Activated naive CD4-positive, alpha-beta T cell treated with Interleukin-2 at 50 U/mL for 16 hours (primary cell): ENCODE measurements at regions not wholly inside any gene's neighbourhood (a gene's known extent, or its start where the extent isn't known, plus 50 kb on each side); places are given as distances from the start of the nearest gene placed in this dataset.
"Not testable (repeated sequence)": the region's sequence is repeated elsewhere in the genome, so short reads cannot be mapped to it uniquely, and the experiment has no call there.

ENCODE experiments used
- DNase-seq: peaks from one replicate; pipeline ENCODE4 v3.0.0-alpha.2; 2020

DNA sequence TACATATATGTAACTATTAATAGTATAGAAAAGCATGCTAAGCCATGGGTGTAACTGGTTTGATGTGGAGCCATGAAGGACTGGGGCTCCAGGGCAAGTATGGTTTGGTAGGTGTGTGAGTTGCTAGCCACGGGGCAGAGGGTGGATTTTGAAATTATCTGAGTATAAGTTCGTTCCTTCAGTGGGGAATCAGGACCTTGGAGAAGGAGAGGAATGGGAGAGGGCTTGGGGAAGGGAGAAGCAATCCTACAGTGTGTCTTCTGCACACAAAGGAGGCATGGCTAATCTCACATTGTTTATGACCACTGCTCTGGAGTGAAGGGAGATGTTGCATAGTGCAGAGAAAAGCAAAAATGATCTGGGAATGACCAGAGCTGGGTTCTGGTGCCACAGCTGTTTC, 127.8 kb upstream of the CADM1 start:
- DNase-seq = no peak

DNA sequence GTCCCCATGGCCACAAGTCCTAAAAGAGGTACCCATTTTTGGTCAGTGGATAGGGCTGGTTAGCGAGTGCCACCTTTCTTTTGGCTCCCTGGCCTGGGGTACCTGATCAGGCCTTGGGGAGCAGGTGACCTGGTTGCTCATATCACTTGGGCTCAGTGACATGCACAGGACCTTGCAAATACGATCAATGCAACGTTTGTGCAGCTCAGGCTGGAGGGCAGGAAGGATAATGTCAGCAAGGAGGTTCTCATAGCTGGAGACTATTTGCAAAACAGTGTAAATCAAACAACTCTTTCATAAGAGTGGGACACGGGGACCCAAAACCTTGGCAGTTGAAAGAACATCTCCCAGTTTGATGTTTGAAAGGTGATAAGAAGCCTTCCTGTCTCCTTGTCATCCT, 127.4 kb upstream of the CADM1 start:
- DNase-seq = no peak

DNA sequence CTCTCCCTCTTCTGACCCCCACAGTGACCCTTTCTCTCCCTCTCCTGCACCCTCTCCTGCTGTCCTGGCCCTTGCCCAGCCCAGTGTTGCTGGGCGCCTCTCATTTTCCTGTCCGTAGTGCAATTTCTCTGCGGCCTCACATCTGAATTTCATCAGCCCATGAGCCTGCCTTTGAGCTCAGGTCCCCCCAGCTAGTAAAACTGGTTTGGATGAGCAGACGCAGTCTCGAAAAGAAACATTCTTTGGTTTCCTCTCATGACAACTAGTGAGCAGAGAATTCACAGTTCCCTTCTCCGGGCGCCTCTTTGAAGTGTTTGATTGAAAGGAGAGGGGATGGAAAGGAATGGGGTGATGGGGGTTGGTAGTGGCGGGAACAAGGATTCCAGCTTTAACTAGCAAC, 126.0 kb upstream of the CADM1 start:
- DNase-seq = no peak

DNA sequence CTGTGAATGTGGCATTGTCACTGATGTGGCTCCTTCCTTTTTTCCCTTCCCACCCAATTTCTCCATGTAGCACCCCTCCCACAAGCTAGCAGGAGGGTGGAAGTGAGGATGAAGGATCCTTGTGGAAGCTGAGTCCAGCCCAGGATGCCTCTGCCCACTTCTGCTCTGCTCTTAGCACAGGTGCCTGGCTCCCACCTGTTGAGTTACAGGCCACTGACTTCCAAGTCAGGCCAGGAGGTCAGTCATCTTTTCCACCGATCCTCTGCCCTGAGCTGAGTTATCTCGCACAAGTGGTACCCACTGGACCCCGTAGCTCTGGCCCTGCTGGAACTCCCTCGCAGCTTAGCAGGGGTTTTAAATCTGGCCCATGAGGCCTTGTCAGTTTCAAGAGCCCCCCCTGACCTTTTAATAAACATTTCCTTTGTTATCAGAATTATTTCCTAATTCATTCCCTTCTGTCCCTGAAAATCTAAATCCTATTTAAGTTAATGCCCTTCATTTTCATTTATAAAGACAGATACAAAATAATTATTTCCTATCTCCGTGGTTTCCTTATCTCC, 125.3 kb upstream of the CADM1 start:
- DNase-seq = no peak

DNA sequence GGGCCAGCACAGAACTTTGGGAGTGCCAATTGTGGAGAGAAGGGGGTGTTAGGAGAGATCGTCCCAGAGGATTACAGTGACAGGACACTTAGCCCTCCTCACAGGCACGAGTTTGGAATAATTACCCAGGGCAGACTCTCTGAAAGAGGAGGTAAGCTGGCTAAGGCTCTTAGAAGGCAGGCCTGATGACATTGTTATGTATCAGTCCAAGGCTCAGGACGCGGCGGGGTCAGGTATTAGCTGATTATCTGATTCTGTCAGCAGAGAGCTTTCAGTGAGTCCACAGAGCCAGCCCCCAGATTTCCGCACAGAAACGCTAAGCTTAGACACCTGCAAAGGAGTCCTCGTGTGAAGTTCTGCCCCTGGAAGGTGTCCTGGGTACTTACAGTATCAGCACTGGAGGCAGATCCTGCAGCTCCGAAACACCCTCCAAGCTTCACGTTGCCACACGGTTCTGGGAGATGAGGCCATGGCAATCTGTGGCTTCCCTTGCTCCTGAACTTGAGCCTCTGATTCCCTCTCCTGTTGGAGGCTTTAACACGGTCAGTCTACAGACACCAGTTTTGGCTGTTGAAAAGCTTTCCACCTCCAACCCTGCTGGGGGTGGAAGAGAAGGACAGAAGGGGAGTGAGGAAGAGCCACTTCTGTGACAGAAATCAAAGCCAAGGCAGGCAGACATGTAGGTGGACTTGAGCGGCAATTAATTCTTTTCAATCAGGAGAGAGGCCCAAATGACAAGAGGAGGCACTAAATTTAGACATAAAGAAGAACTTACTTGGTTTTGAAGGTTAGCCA, 123.6 kb upstream of the CADM1 start:
- DNase-seq = no peak

DNA sequence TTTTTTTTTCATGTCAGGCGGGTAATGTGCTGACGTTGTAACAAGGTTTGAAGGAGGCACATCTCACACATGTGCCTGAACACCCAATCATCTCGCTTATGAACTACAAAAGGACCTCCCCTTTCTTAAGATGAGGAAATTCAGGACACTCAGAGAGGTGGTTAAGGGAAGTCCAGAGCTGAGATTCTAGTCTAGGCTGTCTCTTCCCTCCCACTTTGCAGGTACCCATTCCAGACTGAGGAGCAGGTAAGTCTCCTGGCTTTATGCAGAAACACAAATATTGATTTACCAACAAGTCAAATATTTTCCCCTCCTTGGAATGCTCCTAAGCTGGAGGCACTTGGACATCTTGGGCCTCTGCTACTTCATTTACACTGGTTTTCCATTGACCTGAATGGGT, 122.9 kb upstream of the CADM1 start:
- no peak for DNase-seq

DNA sequence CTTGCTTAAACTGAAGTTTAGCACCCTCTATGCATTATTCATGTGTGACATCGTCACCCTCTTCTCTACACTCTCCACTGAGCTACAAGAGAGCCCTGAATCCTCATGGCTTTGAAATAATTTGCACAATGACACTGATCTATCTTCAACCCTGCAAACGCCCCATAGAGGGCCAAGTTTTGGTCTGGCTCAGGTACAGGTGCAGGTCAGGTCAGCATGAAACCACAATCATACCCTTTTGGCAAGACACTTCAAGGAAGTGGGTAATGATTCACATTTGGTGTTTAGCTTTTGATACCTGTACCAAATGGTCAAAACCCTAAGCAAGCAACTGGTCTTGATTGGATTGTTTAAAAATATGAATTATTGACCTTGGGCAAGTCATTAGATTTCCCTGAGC, 122.2 kb upstream of the CADM1 start:
- no peak for DNase-seq

DNA sequence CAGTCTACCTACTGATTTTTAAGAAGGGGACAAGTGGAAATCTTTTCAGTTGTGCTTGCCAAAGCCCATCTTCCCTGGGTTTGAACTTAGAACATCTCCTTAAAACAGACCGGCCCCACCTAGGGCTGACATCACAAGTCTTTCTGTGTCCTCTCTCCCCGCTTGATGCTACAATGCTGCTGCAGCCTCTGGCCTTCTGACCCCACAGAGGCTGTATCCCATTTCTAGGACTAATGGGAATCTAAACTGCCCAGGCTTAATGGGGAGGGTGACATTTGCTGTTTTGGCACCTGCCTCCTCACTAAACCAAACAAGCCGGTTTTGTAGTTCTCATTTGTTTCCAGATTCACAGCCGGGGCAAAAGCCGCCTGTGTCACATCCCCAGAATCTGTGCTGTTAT, 121.3 kb upstream of the CADM1 start:
- no peak for DNase-seq

DNA sequence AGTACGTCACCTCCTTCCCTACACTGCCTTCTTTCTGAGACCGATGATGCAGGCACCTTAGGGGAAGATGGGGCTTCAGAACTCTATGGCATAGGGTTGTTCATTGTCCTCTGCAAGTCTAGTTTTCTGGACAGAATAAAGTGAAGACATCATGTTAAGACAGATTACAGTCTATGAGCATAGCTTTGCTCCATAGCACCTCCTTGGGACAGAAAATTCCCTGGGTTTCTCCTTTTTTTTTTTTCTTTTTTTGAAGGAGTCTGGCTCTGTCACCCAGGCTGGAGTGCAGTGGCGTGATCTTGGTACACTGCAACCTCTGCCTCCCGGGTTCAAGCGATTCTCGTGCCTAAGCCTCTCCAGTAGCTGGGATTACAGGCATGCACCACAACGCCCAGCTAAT, 119.8 kb upstream of the CADM1 start:
- DNase-seq = no peak

DNA sequence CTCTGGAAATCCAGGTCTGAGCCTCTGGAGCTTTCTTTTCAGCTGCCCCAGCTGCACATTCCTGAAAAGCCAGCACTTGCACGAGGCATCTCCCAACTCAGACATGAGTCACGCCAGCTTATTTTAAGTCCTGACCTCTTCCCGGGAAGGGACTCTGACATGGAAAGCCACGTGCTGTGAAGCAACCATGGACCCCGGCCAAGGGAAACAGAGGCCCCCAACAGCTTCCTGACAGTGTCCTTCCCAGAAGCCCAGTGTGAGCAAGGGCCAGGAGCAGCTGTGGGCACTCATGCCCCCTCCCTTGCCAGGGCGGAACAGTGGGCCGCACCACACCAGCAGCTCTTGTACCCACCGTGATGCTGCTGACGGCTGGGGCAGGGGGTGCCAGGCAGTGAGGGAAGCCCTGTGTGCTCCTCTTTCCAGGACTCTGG, 118.8 kb upstream of the CADM1 start:
- DNase-seq = no peak

DNA sequence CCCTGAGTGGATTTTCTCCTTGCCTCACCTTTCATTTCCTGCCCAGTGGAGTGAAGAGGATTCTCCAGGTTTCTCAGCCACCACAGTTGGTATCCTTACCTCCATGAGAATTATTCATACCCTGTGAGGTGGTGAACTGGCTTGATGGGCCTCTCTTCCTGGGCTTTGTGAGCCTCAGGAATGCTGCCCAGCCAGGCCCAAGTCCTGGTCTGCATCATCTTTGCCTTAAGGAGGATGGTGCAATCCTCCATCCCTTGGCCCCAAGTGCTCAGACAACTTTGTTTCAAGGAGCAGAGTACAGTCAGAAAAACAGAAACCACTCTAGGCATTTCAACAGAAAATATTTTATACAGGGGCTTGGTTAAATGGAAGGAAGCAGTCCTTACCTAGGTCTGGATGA, 114.2 kb upstream of the CADM1 start:
- DNase-seq = no peak

DNA sequence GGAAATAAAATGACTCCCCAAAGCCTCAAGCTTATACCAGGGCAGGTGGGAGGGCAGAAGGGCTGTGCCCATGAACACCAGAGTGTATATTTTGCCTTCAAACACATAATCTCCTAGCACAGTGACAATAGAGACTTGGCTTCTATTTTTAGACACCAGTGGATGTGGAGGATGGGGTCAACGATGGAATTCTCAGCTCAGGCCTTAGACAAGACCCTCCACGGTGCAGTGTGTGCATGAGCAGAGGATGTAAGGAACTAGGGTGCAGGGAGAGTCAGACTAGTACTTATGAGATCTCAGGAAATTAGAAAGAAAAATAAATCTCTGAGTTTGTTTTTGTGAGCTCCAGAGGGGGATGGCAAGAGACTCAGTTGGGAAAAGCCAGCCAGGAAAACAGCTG, 113.6 kb upstream of the CADM1 start:
- DNase-seq = no peak

DNA sequence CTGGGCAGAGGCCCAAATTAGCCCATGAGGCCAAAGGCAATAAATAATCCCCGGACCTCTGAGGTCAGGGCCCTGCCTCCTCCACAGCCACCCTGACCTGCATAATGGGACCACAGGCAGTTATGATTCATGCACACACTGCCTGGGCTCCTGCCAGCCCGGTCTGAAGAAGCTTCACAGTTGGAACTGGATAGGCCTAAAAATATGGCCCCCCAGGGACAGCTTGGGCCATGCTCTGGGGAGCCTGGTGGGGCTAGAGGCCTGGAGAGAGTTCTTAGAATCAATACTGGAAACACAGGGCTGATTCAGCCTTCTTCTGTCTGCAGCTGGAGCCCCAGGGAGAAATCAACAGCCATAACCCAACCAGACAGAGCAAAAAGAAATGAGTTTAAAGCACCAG, 112.8 kb upstream of the CADM1 start:
- DNase-seq = no peak

DNA sequence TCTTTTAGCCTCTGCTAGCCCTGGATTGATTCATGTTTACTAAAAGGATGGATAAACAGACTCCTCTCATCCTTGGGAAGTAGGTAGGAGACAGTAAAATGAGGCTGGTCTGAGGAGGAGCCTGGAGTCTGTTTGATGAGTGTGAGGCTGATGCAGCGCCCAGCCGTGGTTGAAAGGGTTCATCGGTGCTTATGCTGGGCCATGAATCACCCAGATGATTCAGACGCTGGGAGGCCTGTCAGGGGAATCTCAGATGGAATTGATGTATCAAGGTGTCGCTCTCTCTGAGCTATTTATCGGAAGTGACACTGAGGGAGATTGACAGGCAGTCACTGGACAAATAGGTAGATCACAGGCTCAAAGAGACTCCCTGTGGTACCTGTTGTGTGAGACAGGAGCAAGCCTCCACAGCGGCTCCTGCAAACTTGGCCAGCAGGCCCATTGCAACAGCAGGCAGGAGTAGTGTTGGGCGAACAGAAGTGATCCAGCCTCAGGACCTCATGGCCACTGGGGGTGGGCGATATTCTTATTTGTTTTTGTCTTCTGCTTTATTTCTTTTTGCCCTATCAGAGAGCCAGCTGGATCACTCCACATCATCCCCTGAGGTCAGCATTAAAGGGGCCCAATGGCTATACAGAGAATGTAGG, 109.9 kb upstream of the CADM1 start:
- DNase-seq = no peak

DNA sequence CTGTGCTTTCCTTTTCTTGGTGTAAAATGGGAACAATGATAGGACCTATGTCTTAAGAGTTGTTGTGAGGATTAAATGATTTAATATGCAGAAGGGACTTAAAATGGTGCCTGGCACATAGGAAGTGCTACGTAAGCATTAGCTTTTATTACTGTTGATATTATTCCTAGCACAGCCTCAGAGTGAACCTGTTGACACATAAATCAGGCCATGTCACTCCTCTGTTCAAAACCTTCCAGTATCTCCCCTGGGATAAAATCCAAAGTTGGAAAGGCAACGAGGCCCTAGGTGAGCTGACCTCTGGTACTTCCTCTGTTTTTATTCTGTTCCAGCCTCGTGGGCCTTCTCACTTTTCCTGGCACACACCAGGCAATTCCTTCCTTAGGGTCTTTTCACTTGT, 108.8 kb upstream of the CADM1 start:
- no peak for DNase-seq

DNA sequence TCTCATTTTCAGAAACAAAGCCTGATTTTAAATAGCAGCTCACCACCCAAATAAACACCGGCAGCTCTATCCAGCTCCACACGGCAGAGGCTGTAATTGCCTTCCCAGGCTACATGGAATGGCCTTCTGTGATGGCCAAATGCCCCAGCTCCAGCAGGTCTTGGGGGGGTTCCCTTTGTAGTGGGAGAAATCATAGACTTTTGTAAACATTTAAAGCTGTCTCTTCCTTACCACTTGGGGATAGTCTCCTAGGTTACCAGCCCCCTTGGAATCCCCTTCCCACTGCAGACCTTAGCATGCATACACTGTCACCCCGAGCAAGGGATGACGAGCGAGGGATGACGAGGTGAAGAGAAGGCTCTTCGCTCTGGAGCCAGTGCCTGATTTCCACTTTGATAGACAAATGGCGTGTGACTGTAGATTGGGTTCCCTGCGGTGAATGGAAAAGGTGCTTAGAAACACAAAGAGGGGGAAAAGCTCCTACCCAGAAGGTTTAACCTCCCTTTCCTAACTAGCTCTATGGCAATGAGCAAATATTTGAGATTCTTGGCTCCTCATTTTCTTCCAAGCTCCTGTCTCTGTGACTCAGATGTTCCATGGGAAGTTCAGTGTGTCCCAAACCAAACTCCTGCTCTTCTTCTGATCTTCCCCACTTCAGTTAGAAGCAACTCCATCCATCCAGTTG, 108.0 kb upstream of the CADM1 start:
- DNase-seq = no peak

DNA sequence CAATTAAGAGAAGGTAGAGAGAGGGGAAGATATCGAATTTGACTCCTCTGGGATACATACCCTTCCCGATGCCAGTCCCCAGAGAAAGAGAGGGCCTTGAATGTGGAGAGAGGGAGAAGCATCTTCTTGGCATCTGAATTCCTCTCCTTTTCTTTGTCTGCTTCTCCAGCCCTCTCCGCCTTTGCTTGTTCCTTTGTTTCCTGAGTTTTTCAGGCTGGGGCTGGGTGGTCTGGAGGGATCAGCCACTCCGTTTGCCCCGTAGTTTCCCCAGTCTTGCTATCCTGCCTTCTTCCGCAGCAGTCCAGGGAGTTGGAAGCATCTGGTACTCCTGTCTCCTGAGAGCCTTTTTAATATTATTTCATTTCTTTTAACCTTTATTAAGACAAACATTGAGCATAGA, 107.1 kb upstream of the CADM1 start:
- DNase-seq = no peak

DNA sequence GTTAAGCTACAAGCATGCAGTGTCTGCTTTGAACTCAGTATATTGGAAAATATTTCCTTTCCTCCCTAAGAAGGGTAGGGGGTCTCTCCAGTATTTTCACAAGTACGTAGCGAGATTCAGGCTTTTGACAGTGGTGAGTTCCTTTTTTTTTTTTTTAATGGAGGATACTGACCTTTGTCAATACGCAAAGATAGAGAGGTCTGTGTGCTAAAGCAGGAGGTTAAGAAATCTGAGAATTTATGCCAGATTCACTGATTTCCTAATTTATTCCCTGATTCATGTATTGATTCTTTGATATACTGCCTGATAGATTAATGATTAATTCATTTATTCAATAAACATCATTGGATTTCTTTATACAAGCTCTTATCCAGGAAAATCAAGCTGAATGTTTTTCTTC, 106.7 kb upstream of the CADM1 start:
- DNase-seq = no peak

DNA sequence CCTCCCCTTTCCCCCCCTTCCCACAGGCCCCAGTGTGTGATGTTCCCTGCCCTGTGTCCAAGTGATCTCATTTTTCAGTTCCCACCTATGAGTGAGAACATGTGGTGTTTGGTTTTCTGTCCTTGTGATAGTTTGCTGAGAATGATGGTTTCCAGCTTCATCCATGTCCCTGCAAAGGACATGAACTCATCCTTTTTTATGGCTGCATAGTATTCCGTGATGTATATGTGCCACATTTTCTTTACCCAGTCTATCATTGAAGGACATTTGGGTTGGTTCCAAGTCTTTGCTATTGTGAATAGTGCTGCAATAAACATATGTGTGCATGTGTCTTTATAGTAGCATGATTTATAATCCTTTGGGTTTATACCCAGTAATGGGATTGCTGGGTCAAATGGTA, 106.0 kb upstream of the CADM1 start:
- DNase-seq = not testable (repeated sequence)

DNA sequence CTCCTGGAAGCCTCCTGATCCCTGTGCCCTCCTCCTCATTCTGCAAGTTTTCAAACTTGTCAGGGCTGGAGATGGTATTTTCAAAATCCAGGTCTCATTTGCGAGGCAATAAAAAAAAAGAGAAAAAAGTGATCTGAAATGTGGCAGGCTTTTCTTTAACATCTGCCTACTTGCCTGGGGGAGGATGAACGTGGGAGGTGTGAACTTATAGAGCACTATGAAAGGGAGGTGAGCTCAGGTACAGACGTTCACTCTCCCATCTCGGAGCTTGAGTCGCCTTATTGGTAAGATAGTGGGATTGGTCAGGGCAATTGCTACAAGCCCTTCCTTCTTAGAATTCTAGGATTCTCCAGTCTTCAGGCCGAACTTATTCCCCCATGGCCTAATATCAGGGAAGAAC, 104.8 kb upstream of the CADM1 start:
- no peak for DNase-seq

DNA sequence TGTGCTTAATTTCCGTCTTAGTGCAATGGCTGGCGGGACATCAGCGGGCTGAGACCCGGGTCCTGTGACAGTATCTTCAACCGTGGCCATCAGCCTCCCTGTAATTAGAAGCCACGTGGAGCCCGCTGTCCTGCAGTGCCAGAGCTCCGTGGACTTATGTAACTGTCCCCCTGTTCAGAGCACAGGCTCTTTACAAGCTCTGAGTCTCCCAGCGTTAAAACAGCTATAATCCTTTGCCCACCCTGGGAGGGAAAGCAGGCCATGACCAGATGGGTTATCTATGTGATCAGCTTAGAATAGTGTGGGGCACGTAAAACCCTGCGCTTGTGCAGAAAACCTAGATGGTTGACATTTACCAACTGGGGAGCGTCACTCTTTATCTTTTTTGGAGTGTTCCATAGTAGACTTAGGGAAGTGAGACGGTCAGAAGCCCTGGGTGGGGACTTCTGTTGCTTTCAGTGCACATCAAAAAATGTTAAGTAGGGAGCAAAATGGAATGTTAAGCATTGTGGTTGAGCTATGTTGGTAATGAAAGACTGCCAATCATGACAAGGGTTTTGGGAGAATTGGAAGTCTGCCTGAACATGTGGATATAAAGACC, 103.5 kb upstream of the CADM1 start:
- no peak for DNase-seq

DNA sequence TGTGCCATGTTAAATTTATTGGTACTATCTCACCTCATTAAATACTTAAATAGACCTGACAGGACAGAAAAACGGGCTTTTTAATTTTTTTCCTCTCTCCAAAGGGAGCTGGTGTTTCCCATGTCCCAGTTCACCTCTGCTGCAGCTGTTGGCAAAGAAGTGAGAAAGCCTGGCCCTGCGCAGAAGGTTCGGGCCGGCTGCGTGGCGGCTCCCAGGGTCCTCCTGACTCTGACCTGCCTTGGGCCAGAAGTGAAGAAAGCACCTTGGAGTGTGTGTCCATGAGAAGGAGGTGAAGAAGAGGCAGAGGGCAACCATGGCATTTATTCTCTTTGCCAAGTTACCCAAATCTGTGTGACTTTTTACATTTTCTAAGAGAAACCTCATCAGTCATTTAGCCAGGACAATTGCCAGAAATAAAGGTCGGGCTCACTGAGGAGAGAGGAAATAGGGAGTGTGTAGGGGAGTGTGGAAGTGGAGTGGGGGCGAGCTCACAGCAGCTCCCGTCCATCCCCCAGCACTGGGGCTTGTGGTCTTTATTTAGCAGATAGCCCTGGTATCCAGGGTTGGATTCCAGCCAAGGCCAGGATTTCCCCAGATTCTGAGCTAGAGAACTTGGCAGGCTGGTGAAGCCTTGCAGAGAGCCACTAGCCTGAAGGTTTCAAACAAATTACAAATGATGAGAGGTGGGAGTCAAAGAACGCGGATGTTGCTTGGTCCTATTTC, 102.4 kb upstream of the CADM1 start:
- no peak for DNase-seq
